ENCODE measurements at regions not wholly inside any gene's neighbourhood (a gene's known extent, or its start where the extent isn't known, plus 50 kb on each side); places are given as distances from the start of the nearest gene placed in this dataset.

DNA sequence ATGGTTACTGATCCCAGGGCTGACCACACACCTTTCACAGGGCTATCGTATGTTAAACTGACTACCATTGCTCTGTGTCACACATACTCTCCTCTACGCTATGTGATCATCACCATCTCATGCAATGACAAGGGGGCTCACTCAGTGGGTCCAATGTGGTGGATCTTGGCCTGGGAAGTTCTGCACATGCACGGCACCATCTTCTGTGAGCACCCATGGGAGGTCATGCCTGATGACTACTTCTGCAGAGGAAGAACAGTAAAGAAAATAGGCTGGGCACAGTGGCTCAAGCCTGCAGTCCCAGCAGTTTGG lies 60.0 kb upstream of the FOXD3 start:
- POLR2A ChIA-PET = no interaction called here
- in situ Hi-C loops (cut with MboI) = no loop called here
- FAIRE-seq = no peak
- Histone ChIP-seq H3K9me3 (replicated peaks; ENCODE audit: control insufficient read depth, insufficient read depth, low read length) (no peaks in the 10 kb centered on the region), H3K36me3 (ENCODE audit: control insufficient read depth in 2 of 2, insufficient read depth in 2 of 2, low read length in 1 of 2) (no peaks in the 10 kb centered on the region), H3K27ac (ENCODE audit: control insufficient read depth, insufficient read depth) (no peak overlapping the region), H3K4me3 (no peak overlapping the region), H3K4me2 (ENCODE audit: control insufficient read depth, insufficient read depth) (no peak overlapping the region), H3K79me2 (ENCODE audit: control insufficient read depth, insufficient read depth, low read length) (no peaks in the 10 kb centered on the region), H4K20me1 (ENCODE audit: control insufficient read depth, insufficient read depth) (no peaks in the 10 kb centered on the region), H2AFZ (ENCODE audit: control insufficient read depth, low read depth, low read length) (no peak overlapping the region), H3K27me3 (replicated peaks in 1 of 2; ENCODE audit: control insufficient read depth in 2 of 2, insufficient read depth in 2 of 2, low read length in 1 of 2) (no peaks in the 10 kb centered on the region), H3K4me1 (ENCODE audit: control insufficient read depth, insufficient read depth, low read length) (no peaks in the 10 kb centered on the region), H3K9ac (ENCODE audit: control insufficient read depth, insufficient read depth, low read length) (no peak overlapping the region)
- ATAC-seq = no peak
- WGBS (ENCODE audit: insufficient coverage, insufficient replicate concordance, low lambda C conversion rate, missing lambda C conversion rate) = 31% methylated on average over 3 of the region's 3 CpGs
- SMC1A ChIA-PET (ENCODE audit: uncharacterized antibody, unreplicated experiment) = no interaction called here
- RAD21 ChIA-PET (ENCODE audit: unreplicated experiment) = no interaction called here
- CTCF ChIA-PET = no interaction called here
- intact Hi-C loops (cut with micrococcal nuclease; ENCODE audit: unreplicated experiment) = no loop called here
- BruUV-seq (replicated peaks) = no TSS peak
- DNase-seq (ENCODE audit: low read depth, low spot score) = no peak
- TF ChIP-seq, protein P1, sequence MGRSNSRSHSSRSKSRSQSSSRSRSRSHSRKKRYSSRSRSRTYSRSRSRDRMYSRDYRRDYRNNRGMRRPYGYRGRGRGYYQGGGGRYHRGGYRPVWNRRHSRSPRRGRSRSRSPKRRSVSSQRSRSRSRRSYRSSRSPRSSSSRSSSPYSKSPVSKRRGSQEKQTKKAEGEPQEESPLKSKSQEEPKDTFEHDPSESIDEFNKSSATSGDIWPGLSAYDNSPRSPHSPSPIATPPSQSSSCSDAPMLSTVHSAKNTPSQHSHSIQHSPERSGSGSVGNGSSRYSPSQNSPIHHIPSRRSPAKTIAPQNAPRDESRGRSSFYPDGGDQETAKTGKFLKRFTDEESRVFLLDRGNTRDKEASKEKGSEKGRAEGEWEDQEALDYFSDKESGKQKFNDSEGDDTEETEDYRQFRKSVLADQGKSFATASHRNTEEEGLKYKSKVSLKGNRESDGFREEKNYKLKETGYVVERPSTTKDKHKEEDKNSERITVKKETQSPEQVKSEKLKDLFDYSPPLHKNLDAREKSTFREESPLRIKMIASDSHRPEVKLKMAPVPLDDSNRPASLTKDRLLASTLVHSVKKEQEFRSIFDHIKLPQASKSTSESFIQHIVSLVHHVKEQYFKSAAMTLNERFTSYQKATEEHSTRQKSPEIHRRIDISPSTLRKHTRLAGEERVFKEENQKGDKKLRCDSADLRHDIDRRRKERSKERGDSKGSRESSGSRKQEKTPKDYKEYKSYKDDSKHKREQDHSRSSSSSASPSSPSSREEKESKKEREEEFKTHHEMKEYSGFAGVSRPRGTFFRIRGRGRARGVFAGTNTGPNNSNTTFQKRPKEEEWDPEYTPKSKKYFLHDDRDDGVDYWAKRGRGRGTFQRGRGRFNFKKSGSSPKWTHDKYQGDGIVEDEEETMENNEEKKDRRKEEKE (IDR thresholded peaks at IDR 0.05) = no peak
- TF ChIP-seq, protein P2, sequence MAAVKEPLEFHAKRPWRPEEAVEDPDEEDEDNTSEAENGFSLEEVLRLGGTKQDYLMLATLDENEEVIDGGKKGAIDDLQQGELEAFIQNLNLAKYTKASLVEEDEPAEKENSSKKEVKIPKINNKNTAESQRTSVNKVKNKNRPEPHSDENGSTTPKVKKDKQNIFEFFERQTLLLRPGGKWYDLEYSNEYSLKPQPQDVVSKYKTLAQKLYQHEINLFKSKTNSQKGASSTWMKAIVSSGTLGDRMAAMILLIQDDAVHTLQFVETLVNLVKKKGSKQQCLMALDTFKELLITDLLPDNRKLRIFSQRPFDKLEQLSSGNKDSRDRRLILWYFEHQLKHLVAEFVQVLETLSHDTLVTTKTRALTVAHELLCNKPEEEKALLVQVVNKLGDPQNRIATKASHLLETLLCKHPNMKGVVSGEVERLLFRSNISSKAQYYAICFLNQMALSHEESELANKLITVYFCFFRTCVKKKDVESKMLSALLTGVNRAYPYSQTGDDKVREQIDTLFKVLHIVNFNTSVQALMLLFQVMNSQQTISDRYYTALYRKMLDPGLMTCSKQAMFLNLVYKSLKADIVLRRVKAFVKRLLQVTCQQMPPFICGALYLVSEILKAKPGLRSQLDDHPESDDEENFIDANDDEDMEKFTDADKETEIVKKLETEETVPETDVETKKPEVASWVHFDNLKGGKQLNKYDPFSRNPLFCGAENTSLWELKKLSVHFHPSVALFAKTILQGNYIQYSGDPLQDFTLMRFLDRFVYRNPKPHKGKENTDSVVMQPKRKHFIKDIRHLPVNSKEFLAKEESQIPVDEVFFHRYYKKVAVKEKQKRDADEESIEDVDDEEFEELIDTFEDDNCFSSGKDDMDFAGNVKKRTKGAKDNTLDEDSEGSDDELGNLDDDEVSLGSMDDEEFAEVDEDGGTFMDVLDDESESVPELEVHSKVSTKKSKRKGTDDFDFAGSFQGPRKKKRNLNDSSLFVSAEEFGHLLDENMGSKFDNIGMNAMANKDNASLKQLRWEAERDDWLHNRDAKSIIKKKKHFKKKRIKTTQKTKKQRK (IDR thresholded peaks at IDR 0.05; ENCODE audit: low read depth, low read length) = no peak
- TF ChIP-seq, protein P3, sequence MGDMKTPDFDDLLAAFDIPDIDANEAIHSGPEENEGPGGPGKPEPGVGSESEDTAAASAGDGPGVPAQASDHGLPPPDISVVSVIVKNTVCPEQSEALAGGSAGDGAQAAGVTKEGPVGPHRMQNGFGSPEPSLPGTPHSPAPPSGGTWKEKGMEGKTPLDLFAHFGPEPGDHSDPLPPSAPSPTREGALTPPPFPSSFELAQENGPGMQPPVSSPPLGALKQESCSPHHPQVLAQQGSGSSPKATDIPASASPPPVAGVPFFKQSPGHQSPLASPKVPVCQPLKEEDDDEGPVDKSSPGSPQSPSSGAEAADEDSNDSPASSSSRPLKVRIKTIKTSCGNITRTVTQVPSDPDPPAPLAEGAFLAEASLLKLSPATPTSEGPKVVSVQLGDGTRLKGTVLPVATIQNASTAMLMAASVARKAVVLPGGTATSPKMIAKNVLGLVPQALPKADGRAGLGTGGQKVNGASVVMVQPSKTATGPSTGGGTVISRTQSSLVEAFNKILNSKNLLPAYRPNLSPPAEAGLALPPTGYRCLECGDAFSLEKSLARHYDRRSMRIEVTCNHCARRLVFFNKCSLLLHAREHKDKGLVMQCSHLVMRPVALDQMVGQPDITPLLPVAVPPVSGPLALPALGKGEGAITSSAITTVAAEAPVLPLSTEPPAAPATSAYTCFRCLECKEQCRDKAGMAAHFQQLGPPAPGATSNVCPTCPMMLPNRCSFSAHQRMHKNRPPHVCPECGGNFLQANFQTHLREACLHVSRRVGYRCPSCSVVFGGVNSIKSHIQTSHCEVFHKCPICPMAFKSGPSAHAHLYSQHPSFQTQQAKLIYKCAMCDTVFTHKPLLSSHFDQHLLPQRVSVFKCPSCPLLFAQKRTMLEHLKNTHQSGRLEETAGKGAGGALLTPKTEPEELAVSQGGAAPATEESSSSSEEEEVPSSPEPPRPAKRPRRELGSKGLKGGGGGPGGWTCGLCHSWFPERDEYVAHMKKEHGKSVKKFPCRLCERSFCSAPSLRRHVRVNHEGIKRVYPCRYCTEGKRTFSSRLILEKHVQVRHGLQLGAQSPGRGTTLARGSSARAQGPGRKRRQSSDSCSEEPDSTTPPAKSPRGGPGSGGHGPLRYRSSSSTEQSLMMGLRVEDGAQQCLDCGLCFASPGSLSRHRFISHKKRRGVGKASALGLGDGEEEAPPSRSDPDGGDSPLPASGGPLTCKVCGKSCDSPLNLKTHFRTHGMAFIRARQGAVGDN (IDR thresholded peaks at IDR 0.05) = no peak
- TF ChIP-seq IKZF1 (conservative IDR thresholded peaks at IDR 0.05) (no peak), SUPT20H (IDR thresholded peaks at IDR 0.05; ENCODE audit: borderline replicate concordance, control insufficient read depth, low read depth, low read length) (no peak), PAX8 (IDR thresholded peaks at IDR 0.05) (no peak), RAD51 (IDR thresholded peaks at IDR 0.05) (no peak), NRF1 (conservative IDR thresholded peaks at IDR 0.05; ENCODE audit: low read depth, low read length) (no peak), ZSCAN29 (IDR thresholded peaks at IDR 0.05) (no peak), EP300 (IDR thresholded peaks at IDR 0.05; ENCODE audit: borderline replicate concordance in 1 of 2, control insufficient read depth in 1 of 2, low read depth in 2 of 2, low read length in 2 of 2) (no peak), RCOR1 (conservative IDR thresholded peaks at IDR 0.05; ENCODE audit: low read depth, low read length) (no peak), ZBED1 (IDR thresholded peaks at IDR 0.05; ENCODE audit: borderline replicate concordance) (no peak), CBFB (IDR thresholded peaks at IDR 0.05; ENCODE audit: low read depth) (no peak)
